Left cardiac atrium (tissue), 4 donors: ENCODE measurements at regions not wholly inside any gene's neighbourhood (a gene's known extent, or its start where the extent isn't known, plus 50 kb on each side); places are given as distances from the start of the nearest gene placed in this dataset.

Experiments used
- ATAC-seq, 2 donors: fragments of 200-7000 bp; cut with Tn5 transposase; one replicate each; pipeline ENCODE4 v1.9.1; 2020; ENCODE audit warnings: mild to moderate bottlenecking in 2 of 2, moderate library complexity in 2 of 2
- DNase-seq: peaks from one replicate; pipeline ENCODE4 v3.0.0-alpha.2; 2020
- intact Hi-C, 2 donors: fragments of 100-400 bp; cut with DNase I; formaldehyde crosslinking; loops; one replicate each; pipeline versions ENCODE4 v1.14.1 to v1.15.1; 2022 to 2023
- donor health status: DM: no; HTN: yes; CAD: no.
- donor health status: DM: no; HTN: yes; CAD: no; lungs with severe emphysema.
- donor health status: DM: yes; HTN: yes; CAD: no.
- donor health status: Dilated cardiomyopathy.

- intact Hi-C loops, result no loop called here
- peak; percentile 13 to 87 for ATAC-seq
Measured at GRCh38 chr4:3657902-3658529, 108.2 kb upstream of the ADRA2C start.

DNA sequence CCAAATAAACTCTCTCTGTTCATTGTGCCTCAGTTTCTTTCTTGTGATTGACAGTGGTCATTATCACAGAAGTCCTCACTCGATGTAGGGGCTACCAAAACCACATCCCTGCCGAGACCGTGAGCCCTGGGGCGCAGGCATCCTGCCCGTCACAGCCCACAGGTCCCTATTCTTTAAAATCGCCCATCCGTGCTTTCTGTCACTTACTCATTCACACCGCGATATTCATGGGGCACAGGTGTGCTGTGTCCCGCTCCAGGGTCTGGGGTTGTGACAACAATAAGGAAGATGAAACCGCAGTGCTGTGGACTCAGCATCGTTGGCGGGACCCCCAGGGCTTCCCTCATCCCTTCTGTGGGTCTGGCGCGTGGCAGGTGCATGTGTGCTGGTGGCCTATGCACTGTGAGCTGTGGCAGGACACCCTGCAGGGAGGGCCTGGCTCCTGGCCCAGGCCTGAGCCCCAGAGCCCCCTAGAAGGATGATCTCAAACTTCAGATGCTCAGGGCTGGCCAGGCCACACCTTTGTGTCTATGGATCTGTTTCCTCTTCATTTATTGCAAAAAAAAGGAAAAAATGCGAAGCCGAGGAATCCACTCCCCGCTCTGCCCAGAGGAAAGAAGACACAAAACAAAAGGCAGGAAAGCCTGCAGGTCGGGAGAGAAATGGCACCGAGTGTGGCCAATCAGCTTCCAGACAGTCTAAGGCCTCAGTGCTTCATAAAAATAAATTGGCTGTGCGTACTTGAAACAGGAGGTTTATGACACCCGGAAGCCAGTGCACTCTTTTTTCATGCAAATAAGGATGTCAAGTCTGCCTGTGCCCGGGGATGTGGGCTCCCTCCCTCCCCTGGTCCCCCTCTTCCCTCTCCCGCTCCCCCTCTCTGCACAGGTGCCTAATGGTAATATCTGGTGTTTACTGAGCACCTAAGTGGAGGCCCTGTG is 109.5 kb upstream of the ADRA2C start:
- DNase-seq (no peak), ATAC-seq (no peak)
- intact Hi-C loops, result no loop called here

More at GRCh38 chr4:3657902-3658529, 108.2 kb upstream of the ADRA2C start:
- DNase-seq, result no peak

DNA sequence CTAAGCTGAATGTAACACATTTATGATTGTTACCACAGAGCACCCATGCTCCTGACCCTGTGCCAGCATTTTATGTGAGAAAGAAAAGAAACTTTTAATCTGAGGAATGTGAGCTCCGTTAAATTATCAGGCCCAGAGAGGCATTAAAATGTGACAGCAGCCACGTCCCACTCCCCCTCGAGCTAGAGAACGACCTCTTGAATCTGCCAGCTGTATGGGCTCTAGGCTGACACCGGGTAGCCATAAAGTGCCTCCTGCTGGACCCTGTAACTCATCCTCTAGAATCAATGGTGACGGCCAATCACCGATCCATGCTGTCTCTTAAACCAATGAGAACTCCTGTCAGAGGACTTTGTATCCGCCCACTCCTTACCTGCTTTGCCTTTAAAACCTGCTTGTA is 110.2 kb upstream of the ADRA2C start:
- no peak for ATAC-seq
- no peak for DNase-seq
- intact Hi-C loops, result no loop called here

- DNase-seq (no peak), ATAC-seq (no peak)
- intact Hi-C loops, result no loop called here
Measured at GRCh38 chr4:3655485-3655884, 110.7 kb upstream of the ADRA2C start.

GRCh38 chr4:3654036-3654807 is 112.0 kb upstream of the ADRA2C start:
- DNase-seq, result no peak
- ATAC-seq, result no peak
- intact Hi-C loops, result no loop called here

- ATAC-seq (no peak), DNase-seq (no peak)
- intact Hi-C loops, result no loop called here
Measured at GRCh38 chr4:3652586-3652985, 113.6 kb upstream of the ADRA2C start.

- no peak for ATAC-seq
- DNase-seq, result no peak
- intact Hi-C loops, result no loop called here
Measured at GRCh38 chr4:3651267-3651845, 114.8 kb upstream of the ADRA2C start.

- intact Hi-C loops, result no loop called here
Measured at GRCh38 chr4:3649491-3649890, 116.7 kb upstream of the ADRA2C start.

DNA sequence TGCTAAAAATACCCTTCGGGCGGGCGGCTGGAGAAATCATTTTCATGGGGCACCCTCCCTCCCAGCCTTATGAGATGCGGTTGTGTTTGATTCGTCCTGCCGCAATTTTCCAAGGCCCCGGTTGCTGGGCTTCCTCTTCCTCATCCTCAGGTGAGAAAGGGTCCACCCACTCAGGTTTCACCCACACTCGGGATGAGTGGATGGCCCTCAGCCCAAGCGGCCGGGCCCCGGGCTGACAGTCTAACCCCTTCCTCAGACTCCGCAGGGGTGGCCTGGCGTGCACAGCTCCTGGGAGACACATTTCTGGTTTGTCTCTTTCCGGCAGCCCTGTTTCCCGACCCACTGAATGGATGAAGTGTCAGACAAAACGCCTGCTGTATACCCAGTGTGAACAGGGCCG is 116.5 kb upstream of the LRPAP1 start:
- ATAC-seq, result no peak
- intact Hi-C loops, result no loop called here
- DNase-seq, result no peak

More at GRCh38 chr4:3649491-3649890, 116.7 kb upstream of the ADRA2C start:
- ATAC-seq, result no peak
- DNase-seq, result no peak

GRCh38 chr4:3648195-3648594 is 116.0 kb upstream of the LRPAP1 start:
- DNase-seq, result no peak
- intact Hi-C loops, result no loop called here

GRCh38 chr4:3647421-3647820 is 115.2 kb upstream of the LRPAP1 start:
- DNase-seq (no peak), ATAC-seq (no peak)
- intact Hi-C loops, result no loop called here

More at GRCh38 chr4:3648195-3648594, 116.0 kb upstream of the LRPAP1 start:
- ATAC-seq, result no peak

- ATAC-seq, result no peak
- intact Hi-C loops, result no loop called here
- no peak for DNase-seq
Measured at GRCh38 chr4:3645711-3646679, 113.8 kb upstream of the LRPAP1 start.

- peak; percentile 37 for DNase-seq
- intact Hi-C loops, result no loop called here
- ATAC-seq, result peak in 1 of 2 donors; percentile 38
Measured at GRCh38 chr4:3644849-3645627, 112.8 kb upstream of the LRPAP1 start.

- no peak for ATAC-seq
- intact Hi-C loops, result no loop called here
- no peak for DNase-seq
Measured at GRCh38 chr4:3643518-3644433, 111.6 kb upstream of the LRPAP1 start.

DNA sequence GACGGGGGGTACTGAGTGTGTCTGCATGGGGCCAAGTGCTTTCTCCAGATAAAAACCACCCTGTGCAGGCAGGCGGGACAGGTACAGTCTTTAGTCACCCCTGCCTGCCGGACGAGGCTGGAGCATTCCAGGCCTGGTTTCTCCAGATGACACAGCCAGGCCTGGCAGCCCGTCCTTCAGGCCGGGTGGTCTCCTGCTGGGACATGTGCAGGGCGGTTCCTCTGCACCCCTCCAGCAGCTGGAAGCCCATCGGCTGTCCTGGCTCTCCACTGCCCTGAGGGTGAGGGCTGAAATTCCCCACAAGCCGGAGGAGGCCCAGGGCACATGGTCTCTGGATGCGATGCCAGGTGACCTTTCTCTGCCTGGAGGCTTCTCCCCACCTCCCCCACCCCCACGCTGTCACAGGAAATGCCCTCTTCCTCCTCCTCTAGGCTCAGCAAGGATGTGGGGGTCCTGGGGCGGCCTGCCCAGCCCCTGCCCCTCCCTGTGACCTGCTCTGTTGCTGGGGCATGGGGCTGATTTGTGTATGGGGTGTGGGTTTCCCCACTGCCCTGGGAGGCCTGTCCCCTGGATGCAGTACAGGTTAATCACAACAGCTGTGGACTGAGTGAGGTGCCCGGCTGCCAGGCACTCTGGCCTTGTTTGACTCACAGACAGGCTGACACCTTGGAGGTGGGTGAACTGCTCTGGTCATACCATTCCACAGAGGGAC is 110.7 kb upstream of the LRPAP1 start:
- ATAC-seq, result no peak
- intact Hi-C loops, result no loop called here
- DNase-seq, result no peak

DNA sequence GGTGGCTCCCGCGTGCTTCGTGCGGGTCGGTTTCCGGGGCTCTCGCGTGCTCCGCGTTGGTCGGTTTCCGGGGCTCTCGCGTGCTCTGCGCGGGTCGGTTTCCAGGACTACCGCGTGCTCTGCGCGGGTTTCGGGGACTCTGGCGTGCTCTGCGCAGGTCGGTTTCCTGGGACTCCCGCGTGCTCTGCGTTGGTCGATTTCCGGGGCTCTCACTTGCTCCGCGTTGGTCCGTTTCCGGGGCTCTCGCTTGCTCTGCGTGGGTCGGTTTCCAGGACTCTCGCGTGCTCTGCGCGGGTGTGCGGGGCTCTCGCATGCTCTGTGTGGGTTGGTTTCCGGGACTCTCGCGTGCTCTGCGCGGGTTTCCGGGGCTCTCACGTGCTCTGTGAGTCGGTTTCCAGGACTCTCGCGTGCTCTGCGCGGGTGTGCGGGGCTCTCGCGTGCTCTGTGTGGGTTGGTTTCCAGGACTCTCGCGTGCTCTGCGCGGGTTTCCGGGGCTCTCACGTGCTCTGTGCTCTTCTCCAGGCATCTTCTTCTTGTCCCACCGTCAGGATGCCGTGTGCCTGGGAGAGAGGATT is 109.9 kb upstream of the LRPAP1 start:
- DNase-seq, result no peak
- no peak for ATAC-seq
- intact Hi-C loops, result no loop called here
